HG03378 (cell line): ENCODE measurements at regions not wholly inside any gene's neighbourhood (a gene's known extent, or its start where the extent isn't known, plus 50 kb on each side); places are given as distances from the start of the nearest gene placed in this dataset.
"Not testable (repeated sequence)": the region's sequence is repeated elsewhere in the genome, so short reads cannot be mapped to it uniquely, and the experiment has no call there.

Experiments used
- ATAC-seq: cut with Tn5 transposase; IDR thresholded peaks from one replicate; pipeline ENCODE4 v1.9.1; 2021; ENCODE audit warnings: mild to moderate bottlenecking, moderate library complexity; ENCODE audit not compliant: unreplicated experiment

DNA sequence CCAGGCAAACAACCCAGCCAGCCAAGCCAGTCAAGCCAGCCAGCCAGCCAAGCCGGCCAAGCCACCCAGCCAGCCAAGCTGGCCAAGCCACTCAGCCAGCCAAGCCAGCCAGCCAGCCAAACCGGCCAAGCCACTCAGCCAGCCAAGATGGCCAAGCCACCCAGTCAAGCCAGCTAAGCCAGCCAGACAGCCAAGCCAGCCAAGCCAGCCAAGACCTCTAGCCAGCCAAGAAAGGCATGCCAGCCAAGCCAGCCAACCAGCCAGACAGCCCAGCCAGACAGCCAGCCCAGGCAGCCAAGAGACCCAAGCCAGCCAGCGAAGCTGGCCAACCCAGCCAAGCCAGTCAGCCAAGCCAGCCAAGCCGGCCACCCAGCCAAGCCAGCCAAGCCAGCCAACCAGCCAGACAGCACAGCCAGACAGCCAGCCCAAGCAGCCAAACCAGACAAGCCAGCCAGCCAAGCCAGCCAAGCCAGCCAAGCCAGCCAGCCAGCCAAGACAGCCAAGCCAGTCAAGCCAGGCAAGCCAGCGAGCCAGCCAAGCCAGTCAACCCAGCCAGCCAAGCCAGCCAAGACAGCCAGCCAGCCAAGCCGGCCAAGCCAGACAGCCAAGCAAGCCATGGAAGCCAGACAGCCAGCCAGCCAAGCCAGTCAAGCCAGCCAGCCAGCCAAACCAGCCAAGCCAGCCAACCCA lies 1598.0 kb downstream of the RPIA start:
- not testable (repeated sequence) for ATAC-seq

DNA sequence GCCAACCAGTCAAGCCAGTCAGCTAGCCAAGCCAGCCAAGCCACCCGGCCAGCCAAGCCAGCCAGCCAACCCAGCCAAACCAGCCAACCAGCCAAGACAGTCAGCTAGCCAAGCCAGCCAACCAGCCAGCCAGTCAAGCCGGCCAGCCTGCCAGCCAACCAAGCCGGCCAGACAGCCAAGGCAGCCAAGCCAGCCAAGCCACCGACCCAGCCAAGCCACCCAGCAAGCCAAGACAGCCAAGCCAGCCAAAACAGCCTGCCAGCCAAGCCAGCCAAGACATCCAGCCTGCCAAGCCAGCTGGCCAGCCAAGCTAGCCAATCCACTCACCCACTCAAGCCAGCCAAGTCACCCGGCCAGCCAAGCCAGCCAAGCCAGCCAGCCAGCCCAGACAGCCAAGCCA lies 1599.2 kb downstream of the RPIA start:
- not testable (repeated sequence) for ATAC-seq

DNA sequence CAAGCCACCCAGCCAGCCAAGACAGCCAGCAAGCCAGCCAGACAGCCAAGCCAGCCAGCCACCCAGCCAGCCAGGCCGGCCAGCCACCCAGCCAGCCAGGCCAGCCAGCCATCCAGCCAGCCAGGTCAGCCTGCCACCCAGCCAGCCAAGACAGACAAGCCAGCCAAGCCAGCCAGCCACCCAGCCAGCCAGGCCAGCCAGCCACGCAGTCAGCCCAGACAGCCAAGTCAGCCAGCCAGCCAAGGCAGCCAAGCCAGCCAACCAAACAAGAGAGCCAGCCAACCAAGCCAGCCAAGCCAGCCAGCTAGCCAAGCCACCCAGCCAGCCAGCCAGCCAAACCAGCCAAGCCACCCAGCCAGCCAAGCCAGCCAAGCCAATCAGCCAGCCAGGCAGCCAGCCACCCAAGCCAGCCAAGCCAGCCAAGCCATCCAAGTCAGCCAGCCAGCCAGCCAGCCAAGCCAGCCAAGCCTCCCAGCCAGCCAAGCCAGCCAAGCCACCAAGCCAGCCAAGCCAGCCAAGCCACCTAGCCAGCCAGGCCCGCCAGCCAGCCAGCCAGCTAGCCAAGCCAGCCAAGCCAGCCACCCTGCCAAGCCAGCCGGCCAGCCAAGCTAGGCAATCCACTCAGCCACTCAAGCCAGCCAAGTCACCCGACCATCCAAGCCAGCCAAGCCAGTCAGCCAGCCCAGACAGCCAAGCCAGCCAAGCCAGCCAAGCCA lies 1599.9 kb downstream of the RPIA start:
- not testable (repeated sequence) for ATAC-seq

DNA sequence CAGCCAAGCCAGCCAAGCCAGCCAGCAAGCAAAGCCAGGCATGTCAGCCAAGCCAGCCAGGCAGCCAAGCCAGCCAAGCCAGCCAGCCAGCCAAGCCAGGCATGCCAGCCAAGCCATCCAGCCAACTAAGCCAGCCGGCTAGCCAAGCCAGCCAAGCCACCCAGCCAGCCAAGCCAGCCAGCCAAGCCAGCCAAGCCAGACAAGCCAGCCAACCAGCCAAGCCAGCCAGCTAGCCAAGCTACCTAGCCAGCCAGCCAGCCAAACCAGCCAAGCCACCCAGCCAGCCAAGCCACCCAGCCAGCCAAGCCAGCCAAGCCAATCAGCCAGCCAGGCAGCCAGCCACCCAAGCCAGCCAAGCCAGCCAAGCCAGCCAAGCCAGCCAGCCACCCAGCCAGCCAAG lies 1600.5 kb downstream of the RPIA start:
- ATAC-seq, result not testable (repeated sequence)

DNA sequence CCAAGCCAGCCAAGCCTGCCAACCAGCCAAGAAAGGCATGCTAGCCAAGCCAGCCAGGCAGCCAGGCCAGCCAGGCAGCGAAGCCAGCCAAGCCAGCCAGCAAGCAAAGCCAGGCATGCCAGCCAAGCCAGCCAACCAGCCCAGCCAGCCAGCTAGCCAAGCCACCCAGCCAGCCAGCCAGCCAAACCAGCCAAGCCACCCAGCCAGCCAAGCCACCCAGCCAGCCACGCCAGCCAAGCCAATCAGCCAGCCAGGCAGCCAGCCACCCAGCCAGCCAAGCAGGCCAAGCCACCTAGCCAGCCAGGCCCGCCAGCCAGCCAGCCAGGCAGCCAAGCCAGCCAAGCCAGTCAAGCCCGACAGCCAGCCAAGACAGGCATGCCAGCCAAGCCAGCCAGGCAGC lies 1601.0 kb downstream of the RPIA start:
- ATAC-seq, result not testable (repeated sequence)

DNA sequence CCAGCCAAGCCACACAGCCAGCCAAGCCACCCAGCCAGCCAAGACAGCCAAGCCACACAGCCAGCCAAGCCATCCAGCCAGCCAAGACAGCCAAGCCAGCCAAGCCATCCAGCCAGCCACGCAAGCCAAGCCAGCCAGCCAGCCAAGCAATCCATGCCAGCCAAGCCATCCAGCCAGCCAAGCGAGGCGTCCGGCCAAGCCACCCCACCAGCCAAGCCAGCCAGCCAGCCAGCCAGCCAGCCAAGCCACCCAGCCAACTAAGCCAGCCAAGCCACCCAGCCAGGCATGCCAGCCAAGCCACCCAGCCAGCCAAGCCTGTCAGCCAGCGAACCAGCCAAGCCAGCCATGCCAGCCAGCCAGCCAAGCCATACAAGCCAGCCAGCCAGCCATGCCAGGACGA lies 1601.8 kb downstream of the RPIA start:
- ATAC-seq, result not testable (repeated sequence)

DNA sequence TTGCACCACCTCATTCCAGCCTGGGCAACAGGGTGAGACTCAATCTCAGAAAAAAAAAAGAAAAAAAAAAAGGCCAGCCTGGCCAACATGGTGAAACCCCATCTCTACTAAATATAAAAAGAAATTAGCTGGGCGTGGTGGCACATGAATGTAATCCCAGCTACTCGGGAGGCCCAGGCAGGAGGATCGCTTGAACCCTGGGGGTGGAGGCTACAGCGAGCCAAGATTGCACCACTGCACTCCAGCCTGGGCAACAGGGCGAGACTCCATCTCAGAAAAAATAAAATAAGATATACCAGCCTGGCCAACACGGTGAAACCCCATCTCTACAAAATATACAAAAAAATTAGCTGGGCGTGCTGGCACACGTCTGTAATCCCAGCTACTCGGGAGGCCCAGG lies 1602.3 kb downstream of the RPIA start:
- ATAC-seq, result not testable (repeated sequence)

DNA sequence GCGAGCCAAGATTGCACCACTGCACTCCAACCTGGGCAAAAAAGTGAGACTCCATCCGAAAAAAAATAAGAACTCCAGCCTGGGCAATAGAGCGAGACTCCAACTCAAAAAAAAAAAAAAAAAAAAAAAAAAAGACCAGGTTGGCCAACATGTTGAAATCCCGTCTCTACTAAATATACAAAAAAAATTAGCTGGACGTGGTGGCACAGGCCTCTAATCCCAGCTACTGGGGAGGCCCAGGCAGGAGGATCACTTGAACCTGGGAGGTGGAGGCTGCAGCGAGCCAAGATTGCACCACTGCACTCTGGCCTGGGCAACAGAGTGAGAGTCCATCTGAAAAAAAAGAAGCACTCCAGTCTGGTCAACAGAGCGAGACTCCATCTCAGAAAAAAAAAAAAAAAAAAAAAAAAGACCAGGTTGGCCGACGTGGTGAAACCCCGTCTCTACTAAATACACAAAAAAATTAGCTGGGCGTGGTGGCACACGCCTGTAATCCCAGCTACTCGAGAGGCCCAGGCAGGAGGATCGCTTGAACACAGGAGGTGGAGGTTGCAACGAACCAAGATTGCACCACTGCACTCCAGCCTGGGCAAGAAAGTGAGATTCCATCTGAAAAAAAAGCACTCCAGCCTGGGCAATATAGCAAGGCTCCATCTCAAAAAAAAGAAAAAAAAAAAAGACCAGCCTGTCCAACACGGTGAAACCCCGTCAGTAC lies 1603.7 kb downstream of the RPIA start:
- not testable (repeated sequence) for ATAC-seq

DNA sequence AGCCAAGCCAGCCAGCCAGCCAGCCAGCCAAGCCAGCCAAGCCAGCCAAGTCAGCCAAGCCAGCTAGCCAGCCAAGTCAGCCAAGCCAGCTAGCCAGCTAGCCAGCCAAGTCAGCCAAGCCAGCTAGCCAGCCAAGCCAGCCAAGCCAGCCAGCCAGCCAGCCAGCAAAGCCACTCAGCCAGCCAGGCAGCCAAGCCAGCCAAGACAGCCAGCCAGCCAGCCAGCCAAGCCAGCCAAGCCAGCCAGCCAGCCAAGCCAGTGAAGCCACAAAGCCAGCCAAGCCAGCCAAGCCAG lies 1605.0 kb downstream of the RPIA start:
- not testable (repeated sequence) for ATAC-seq

DNA sequence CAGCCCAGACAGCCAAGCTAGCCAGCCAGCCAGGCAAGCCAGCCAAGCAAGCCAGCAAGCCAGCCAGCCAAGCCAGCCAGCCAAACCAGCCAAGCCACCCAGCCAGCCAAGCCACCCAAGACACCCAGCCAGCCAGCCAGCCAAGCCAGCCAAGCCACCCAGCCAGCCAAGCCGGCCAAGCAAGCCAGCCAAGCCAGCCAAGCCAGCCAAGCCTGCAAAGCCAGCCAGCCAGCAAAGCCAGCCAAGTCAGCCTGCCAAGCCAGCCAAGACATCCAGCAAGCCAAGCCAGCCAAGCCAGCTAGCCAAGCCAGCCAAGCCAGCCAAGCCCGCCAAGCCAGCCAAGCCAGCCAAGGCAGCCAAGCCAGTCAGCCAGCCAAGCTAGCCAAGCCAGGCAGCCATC lies 1606.2 kb downstream of the RPIA start:
- not testable (repeated sequence) for ATAC-seq

DNA sequence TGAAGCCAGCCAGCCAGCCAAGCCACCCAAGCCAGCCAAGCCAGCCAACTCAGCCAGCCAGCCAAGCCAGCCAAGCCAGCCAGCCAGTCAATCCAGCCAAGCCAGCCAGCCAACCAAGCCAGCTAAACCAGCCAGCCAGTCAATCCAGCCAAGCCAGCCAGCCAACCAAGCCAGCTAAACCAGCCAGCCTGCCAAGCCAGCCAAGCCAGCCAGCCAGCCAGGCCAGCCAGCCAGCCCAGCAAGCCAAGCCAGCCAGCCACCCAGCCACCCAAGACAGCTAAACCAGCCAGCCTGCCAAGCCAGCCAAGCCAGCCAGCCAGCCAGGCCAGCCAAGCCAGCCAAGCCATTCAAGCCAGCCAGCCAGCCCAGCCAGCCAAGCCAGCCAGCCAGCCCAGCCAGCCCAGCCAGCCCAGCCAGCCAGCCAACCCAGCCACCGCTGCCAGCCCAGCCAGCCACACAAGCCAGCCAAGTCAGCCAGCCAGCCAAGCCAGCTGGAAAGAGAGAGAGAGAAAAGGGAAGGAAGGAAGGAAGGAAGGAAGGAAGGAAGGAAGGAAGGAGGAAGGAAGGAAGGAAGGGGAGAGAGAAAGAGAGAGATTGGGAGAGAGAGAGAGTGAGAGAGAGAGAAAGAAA lies 1606.8 kb downstream of the RPIA start:
- not testable (repeated sequence) for ATAC-seq

DNA sequence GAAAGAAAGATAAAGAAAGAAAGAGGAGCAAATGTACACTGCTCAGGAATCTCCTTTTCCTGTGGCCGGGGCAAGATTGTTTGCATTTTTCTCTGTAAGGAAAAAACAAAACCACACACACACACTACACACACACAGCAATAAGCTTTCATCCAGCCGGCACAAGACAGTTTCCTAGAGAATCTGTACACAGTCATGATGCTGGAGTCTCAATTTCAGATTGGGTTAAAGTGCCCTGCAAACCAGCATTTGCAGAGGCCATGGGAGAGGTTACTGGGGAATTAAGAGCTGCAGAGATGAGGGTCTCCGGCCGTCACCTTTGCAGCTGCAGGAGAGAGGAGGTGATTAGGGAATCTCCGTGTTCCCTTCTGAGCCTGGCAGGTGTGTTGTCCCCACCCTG lies 1607.5 kb downstream of the RPIA start:
- not testable (repeated sequence) for ATAC-seq

DNA sequence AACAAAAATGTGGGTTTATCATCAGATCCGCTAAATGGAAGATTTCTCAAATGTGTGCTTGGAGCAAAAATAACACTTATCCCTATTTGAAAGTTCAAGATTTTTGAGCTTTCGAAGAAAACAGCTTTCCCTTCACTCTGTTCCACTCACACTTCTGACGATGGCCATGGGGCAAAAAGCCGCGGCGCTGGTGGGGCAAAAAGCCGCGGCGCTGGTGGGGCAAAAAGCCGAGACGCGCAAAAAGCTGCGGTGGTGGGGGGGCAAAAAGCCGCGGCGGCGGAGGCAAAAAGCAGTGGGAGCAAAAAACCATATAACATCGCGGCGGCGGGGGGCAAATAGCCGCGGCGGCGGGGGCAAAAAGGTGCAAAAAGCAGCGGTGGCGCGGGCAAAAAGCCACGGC lies 1631.5 kb downstream of the RPIA start:
- not testable (repeated sequence) for ATAC-seq

DNA sequence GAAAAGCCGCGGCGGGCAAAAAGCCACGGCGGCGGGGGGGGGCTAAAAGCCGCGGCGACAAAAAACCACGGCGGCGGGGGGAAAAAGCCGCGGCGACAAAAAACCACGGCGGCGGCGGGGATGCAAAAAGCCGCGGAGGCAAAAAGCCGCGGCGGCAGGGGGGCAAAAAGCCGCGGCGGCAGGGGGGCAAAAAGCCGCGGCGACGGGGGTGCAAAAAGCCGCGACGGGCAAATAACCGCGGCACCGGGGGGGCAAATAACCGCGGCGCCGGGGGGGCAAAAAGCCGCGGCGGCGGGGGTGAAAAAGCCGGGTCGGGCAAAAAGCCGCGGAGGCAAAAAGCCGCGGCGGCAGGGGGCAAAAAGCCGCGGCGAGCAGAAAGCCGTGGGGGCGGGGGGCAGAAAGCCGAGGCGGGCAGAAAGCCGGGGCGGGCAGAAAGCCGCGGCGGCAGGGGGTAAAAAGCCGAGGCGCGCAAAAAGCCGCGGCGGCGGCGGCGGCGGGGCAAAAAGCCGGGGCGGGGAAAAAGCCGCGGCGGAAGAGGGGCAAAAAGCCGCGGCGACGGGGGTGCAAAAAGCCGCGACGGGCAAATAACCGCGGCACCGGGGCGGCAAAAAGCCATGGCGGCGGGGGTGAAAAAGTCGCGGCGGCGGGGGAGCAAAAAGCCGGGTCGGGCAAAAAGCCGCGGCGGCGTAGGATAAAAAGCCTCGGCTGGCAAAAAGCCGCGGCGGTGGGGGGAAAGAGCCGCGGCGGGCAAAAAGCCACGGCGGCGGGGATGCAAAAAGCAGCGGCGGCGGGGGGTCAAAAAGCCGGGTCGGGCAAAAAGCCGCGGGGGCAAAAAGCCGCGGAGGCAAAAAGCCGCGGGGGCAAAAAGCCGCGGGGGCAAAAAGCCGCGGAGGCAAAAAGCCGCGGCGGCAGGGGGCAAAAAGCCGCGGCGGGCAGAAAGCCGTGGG lies 1632.4 kb downstream of the RPIA start:
- not testable (repeated sequence) for ATAC-seq

DNA sequence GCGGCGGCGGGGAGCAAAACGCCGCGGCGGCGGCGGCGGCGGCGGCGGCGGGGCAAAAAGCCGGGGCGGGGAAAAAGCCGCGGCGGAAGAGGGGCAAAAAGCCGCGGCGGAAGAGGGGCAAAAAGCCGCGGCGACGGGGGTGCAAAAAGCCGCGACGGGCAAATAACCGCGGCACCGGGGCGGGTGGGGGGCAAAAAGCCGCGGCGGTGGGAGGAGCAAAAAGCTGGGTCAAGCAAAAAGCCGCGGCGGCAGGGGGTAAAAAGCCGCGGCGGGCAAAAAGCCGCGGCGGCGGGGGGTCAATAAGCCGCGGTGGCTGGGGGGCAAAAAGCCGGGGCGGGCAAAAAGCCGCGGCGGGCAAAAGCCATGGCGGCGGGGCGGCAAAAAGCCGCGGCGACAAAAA lies 1633.2 kb downstream of the RPIA start:
- ATAC-seq, result not testable (repeated sequence)

DNA sequence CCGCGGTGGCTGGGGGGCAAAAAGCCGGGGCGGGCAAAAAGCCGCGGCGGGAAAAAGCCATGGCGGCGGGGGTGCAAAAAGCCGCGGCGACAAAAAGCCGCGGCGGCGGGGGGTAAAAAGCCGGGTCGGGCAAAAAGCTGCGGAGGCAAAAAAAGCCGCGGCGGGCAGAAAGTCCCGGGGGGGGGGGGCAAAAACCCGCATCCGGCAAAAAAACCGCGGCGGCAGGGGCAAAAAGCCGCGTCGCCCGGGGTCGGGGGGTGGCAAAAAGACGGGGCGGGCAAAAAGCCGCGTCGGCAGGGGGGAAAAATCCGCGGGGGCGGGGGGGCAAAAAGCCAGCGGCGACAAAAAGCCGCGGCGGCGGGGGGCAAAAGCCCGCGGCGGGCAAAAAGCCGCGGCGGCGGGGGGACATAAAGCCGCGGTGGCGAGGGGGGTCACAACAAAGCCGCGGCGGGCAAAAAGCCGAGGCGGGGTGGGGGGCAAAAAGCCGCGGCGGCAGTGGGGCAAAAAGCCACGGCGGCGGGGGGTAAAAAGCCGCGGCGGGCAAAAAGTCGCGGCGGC lies 1634.4 kb downstream of the RPIA start:
- ATAC-seq, result not testable (repeated sequence)

DNA sequence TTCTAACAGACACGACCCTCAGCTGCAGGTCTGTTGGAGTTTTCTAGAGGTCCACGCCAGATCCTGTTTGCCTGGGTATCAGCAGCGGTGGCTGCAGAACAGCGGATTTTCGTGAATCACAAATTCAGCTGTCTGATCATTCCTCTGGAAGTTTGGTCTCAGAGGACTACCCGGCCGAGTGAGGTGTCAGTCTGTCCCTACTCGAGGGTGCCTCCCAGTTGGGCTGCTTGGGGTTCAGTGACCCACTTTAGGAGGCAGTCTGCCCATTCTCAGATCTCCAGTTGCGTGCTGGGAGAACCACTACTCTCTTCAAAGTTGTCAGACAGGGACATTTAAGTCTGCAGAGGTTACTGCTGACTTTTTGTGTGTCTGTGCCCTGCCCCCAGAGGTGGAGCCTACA lies 1664.1 kb downstream of the RPIA start:
- ATAC-seq, result not testable (repeated sequence)

DNA sequence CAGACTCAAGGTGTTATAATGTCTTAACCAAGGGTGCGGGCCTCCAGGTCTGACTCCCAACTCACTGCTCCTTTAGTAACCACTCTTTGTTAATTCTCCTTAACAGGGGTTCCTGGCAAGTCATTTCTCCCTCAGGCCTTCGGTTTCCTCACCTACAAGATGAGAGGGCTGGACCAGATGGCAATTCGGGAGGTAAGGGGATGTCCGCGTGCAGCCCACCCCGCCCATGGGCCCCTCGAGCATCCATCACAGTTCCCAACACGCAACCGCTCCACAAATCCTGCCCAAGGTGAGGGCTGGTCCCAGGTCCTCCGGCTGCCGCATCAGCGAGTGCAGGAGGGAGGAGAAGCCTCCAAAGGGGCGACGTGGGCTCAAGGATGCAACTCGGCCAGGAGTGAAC lies 1667.9 kb downstream of the RPIA start:
- ATAC-seq, result not testable (repeated sequence)

DNA sequence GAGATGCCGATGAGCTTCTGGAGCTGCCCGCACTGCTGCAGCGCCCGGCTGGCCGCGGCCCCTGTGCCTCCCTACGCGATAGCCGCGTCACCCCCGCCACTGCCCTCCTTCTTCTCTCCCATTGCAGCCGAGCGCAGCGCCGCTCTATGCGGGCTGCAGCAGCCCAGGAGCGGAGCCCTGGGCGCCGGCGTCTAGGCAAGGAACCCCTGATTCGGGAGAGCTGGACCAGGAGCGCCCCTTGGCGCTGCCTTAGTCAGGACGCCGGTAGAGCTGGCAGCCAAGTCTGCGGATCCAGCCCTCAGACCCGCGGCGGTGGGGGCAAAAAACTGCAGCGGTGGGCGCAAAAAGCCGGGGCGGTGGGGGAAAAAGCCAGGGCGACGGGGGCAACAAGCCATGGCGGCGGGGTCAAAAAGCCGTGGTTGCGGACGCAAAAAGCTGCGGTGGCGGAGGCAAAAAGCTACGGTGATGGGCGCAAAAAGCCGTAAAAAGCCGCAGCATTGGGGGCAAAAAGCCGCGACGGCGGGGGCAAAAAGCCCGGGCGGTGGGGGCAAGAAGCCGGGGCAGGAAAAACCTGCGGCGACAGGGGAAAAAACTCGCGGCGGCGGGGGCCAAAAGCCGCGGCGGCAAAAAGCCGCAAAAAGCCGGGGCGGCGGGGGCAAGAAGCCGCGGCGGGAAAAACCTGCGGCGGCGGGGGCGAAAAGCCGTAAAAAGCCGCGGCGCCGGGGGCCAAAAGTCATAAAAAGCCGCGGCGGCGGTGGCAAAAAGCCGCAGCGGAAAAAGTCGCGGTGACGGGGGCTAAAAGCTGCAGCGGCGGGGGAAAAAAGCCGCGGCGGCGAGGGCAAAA lies 1668.6 kb downstream of the RPIA start:
- not testable (repeated sequence) for ATAC-seq
